ENCODE measurements at regions not wholly inside any gene's neighbourhood (a gene's known extent, or its start where the extent isn't known, plus 50 kb on each side); places are given as distances from the start of the nearest gene placed in this dataset.

DNA sequence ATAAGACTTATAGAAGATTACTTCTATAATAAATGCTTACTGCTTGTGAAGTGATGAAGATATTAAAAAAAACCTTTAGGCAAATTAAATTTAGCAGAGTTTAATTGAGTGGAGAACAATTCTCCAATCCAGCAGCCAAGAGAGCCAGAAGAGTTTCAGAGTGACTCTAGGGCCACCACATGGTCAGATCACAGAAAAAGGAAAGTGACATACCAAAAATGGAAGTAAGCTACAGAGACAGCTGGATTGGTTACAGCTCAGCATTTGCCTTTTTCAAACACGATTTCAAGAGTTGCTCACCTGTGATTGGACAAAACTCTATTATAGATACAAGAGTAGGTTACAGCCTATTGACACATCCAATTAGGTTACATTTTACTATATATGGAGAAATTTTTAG is 79.0 kb upstream of the TRAM1L1 start:
- TF ChIP-seq RAD21 (IDR thresholded peaks at IDR 0.05; ENCODE audit: low read depth) (peak; percentile 26; the same call in 1 of the 2 replicates), FOXM1 (IDR thresholded peaks at IDR 0.05; ENCODE audit: borderline replicate concordance, low read depth) (0 out of 2 replicates have a peak, but pooled peaks have one; percentile 22)
- TF ChIP-seq, protein P1, sequence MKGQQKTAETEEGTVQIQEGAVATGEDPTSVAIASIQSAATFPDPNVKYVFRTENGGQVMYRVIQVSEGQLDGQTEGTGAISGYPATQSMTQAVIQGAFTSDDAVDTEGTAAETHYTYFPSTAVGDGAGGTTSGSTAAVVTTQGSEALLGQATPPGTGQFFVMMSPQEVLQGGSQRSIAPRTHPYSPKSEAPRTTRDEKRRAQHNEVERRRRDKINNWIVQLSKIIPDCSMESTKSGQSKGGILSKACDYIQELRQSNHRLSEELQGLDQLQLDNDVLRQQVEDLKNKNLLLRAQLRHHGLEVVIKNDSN (IDR thresholded peaks at IDR 0.05), result no peak

DNA sequence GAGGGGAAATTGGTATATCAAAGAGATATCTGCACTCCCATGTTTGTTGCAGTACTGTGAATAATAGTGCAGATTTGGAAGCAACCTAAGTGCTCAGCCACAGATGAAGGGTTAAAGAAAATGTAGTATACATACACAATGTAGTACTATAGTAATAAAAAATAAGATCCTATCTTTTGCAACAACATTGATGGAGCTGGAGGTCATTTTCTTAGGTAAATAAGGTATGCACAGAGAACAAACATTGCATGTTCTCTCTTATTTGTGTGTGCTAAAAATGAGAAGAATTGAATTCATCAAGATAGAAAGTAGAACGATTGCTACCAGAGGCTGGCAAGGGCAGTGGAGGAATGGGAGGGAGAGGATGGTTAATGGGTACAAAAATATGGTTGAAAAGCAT is 117.9 kb upstream of the TRAM1L1 start:
- TF ChIP-seq, protein P2, sequence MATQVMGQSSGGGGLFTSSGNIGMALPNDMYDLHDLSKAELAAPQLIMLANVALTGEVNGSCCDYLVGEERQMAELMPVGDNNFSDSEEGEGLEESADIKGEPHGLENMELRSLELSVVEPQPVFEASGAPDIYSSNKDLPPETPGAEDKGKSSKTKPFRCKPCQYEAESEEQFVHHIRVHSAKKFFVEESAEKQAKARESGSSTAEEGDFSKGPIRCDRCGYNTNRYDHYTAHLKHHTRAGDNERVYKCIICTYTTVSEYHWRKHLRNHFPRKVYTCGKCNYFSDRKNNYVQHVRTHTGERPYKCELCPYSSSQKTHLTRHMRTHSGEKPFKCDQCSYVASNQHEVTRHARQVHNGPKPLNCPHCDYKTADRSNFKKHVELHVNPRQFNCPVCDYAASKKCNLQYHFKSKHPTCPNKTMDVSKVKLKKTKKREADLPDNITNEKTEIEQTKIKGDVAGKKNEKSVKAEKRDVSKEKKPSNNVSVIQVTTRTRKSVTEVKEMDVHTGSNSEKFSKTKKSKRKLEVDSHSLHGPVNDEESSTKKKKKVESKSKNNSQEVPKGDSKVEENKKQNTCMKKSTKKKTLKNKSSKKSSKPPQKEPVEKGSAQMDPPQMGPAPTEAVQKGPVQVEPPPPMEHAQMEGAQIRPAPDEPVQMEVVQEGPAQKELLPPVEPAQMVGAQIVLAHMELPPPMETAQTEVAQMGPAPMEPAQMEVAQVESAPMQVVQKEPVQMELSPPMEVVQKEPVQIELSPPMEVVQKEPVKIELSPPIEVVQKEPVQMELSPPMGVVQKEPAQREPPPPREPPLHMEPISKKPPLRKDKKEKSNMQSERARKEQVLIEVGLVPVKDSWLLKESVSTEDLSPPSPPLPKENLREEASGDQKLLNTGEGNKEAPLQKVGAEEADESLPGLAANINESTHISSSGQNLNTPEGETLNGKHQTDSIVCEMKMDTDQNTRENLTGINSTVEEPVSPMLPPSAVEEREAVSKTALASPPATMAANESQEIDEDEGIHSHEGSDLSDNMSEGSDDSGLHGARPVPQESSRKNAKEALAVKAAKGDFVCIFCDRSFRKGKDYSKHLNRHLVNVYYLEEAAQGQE (IDR thresholded peaks at IDR 0.05; ENCODE audit: low read depth), result no peak
- no peak for TF ChIP-seq TEAD4 (IDR thresholded peaks at IDR 0.05)

DNA sequence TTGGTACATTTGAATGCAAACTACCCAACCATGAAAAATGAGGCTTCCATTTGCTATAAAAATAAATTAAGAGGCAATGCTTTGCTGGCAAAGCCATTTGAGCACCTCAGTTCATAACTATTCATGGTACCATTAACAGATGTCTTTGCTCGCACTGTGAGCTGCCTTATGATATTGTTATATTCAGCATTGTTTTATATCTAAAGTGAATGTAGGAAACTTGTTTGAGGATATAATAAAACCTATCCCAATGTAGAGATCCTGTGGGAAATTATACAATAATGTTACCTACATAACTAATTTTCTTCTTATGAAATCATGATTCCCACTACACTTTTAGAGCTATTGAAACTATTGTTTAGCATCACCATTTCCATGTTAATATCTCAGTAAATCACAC is 125.2 kb upstream of the TRAM1L1 start:
- TF ChIP-seq, protein P2 (IDR thresholded peaks at IDR 0.05; ENCODE audit: low read depth), result no peak
- TF ChIP-seq TAF1 (IDR thresholded peaks at IDR 0.05; ENCODE audit: low read depth), result no peak
- TF ChIP-seq, protein P3, sequence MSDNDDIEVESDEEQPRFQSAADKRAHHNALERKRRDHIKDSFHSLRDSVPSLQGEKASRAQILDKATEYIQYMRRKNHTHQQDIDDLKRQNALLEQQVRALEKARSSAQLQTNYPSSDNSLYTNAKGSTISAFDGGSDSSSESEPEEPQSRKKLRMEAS (IDR thresholded peaks at IDR 0.05), result no peak
- TF ChIP-seq EP300 (IDR thresholded peaks at IDR 0.05; ENCODE audit: borderline replicate concordance), result no peak
- TF ChIP-seq NFIC (IDR thresholded peaks at IDR 0.05), result no peak

DNA sequence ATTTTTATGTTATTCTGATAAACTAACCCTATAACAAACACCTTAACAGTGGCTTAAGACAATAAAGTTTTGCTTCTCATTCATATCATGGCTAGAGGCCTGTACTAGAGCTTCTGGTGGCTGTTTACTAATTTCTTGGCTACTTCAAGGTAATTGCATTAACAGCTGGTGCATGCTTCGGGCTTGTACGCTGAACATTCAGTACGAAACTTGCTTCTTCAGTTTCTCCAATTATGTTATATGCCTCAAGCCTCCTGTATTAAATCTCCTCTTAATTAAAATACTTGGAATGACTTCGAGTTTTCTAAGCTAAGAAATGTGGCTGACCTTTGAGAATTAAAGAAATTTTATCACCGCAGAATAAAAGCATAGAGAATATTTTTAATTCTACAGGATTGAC is 138.9 kb upstream of the TRAM1L1 start:
- TF ChIP-seq, protein P1 (IDR thresholded peaks at IDR 0.05), result no peak
- TF ChIP-seq CREB1 (IDR thresholded peaks at IDR 0.05; ENCODE audit: low read depth) (no peak), TCF12 (IDR thresholded peaks at IDR 0.05; ENCODE audit: low read depth) (no peak), TEAD4 (IDR thresholded peaks at IDR 0.05) (no peak), ZBTB7A (IDR thresholded peaks at IDR 0.05; ENCODE audit: low read depth) (no peak), CEBPB (IDR thresholded peaks at IDR 0.05) (no peak), YY1 (IDR thresholded peaks at IDR 0.05; ENCODE audit: low read depth) (no peak), FOXM1 (IDR thresholded peaks at IDR 0.05; ENCODE audit: borderline replicate concordance, low read depth) (no peak), NFIC (IDR thresholded peaks at IDR 0.05) (no peak), EP300 (IDR thresholded peaks at IDR 0.05; ENCODE audit: borderline replicate concordance) (no peak), RAD21 (IDR thresholded peaks at IDR 0.05; ENCODE audit: low read depth) (no peak), TAF1 (IDR thresholded peaks at IDR 0.05; ENCODE audit: low read depth) (no peak)
- TF ChIP-seq, protein P3 (IDR thresholded peaks at IDR 0.05), result no peak
- TF ChIP-seq, protein P2 (IDR thresholded peaks at IDR 0.05; ENCODE audit: low read depth), result no peak

DNA sequence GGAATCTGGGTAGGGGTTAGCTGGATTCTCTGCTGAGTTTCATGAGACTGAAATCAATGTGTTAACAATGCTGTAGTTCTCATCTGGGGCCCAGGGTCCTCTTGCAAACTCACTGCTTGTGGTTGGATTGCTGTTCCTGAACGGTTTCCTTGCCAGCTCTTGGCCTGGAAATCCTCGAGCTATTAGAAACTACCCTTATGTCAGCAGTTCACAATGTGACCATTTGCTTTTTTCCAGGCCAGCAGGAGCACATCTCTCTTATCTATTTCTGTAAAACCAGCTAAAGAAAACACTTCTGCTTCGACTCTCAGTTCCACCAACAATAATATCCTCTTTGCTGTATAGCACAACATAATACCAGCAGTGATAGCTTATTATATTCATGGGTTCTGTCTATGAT is 140.1 kb upstream of the TRAM1L1 start:
- TF ChIP-seq, protein P2 (IDR thresholded peaks at IDR 0.05; ENCODE audit: low read depth), result no peak
- no peak for TF ChIP-seq TEAD4 (IDR thresholded peaks at IDR 0.05)
- no peak for TF ChIP-seq CREB1 (IDR thresholded peaks at IDR 0.05; ENCODE audit: low read depth)
- no peak for TF ChIP-seq EGR1 (IDR thresholded peaks at IDR 0.05)
- no peak for TF ChIP-seq FOXM1 (IDR thresholded peaks at IDR 0.05; ENCODE audit: borderline replicate concordance, low read depth)
- no peak for TF ChIP-seq TAF1 (IDR thresholded peaks at IDR 0.05; ENCODE audit: low read depth)
- TF ChIP-seq, protein P1 (IDR thresholded peaks at IDR 0.05), result no peak
- TF ChIP-seq, protein P3 (IDR thresholded peaks at IDR 0.05), result no peak
